PC-3 (cell line): ENCODE measurements at regions not wholly inside any gene's neighbourhood (a gene's known extent, or its start where the extent isn't known, plus 50 kb on each side); places are given as distances from the start of the nearest gene placed in this dataset.

Experiments used
- ATAC-seq: fragments of 200-7000 bp; cut with Tn5 transposase; 2 replicates; pipeline ENCODE4 v1.9.1; 2020; ENCODE audit warnings: mild to moderate bottlenecking, moderate library complexity
- BruUV-seq: library from RNA; stranded (reverse); fragments of 400-500 nt; replicated peaks from 2 replicates; lab custom pipeline; 2021; lab: Mats Ljungman, UMichigan
- CTCF ChIA-PET: fragments of 300-600 bp; sonication (Branson Sonifier 250); formaldehyde crosslinking; loops from one replicate; lab custom pipeline; 2022; ENCODE audit warnings: antibody characterized with exemption; lab: Charles Lee
- POLR2A ChIA-PET: fragments of 300-600 bp; sonication (Branson Sonifier 250); formaldehyde crosslinking; loops from one replicate; lab custom pipeline; 2022; ENCODE audit warnings: antibody characterized with exemption; ENCODE audit not compliant: unreplicated experiment; lab: Charles Lee
- DNase-seq: peaks from one replicate; pipeline ENCODE4 v3.0.0-alpha.2; 2015
- H2AFZ ChIP-seq: fragments of 300-600 bp; sonication (generic); 2 replicates; pipeline ENCODE4 v1.6.0; 2016; ENCODE audit warnings: antibody characterized with exemption, low read length
- H3F3A ChIP-seq: fragments of 300-600 bp; sonication (generic); one replicate; pipeline ENCODE4 v1.6.0; 2017; ENCODE audit warnings: antibody characterized with exemption, low read length, control low read depth, mild to moderate bottlenecking; ENCODE audit not compliant: unreplicated experiment
- H3K27ac ChIP-seq: fragments of 300-600 bp; sonication (generic); 2 replicates; pipeline ENCODE4 v1.5.1; 2016; ENCODE audit warnings: mild to moderate bottlenecking, low read length
- H3K27me3 ChIP-seq: fragments of 300-600 bp; sonication (generic); 2 replicates; pipeline ENCODE4 v1.6.1; 2016; ENCODE audit warnings: low read length, mixed read lengths
- H3K36me3 ChIP-seq: fragments of 300-600 bp; sonication (generic); 2 replicates; pipeline ENCODE4 v1.6.1; 2016; ENCODE audit warnings: low read depth, mixed run types, low read length, mixed read lengths
- H3K4me1 ChIP-seq: fragments of 300-600 bp; sonication (generic); 2 replicates; pipeline ENCODE4 v1.5.1; 2016; ENCODE audit warnings: low read length; ENCODE audit not compliant: insufficient read depth
- H3K4me2 ChIP-seq: fragments of 300-600 bp; sonication (generic); 2 replicates; pipeline ENCODE4 v1.6.0; 2016; ENCODE audit warnings: low read length
- H3K4me3 ChIP-seq: fragments of 300-600 bp; sonication (generic); 2 replicates; pipeline ENCODE4 v1.5.1; 2016; ENCODE audit warnings: mild to moderate bottlenecking, low read length, mixed read lengths
- H3K79me2 ChIP-seq: fragments of 300-600 bp; sonication (generic); 2 replicates; pipeline ENCODE4 v1.6.1; 2017; ENCODE audit warnings: low read length, mixed read lengths
- H3K9ac ChIP-seq: fragments of 300-600 bp; sonication (generic); 2 replicates; pipeline ENCODE4 v1.6.0; 2016; ENCODE audit warnings: mild to moderate bottlenecking, low read length
- H3K9me2 ChIP-seq: fragments of 300-600 bp; sonication (generic); replicated peaks from 2 replicates; pipeline ENCODE4 v1.6.1; 2016; ENCODE audit warnings: mixed run types, low read length, mixed read lengths
- H3K9me3 ChIP-seq: fragments of 300-600 bp; sonication (generic); 2 replicates; pipeline ENCODE4 v1.6.1; 2016; ENCODE audit warnings: low read length, mixed read lengths
- H4K20me1 ChIP-seq: fragments of 300-600 bp; sonication (generic); 2 replicates; pipeline ENCODE4 v1.6.1; 2016; ENCODE audit warnings: low read length, mixed read lengths
- CTCF ChIP-seq: fragments of 300-600 bp; sonication (generic); conservative IDR thresholded peaks from 2 replicates; pipeline ENCODE4 v1.5.1; 2017; ENCODE audit warnings: antibody characterized with exemption, low read depth, mild to moderate bottlenecking, low read length
- EZH2 ChIP-seq: fragments of 300-600 bp; sonication (generic); IDR thresholded peaks from one replicate; pipeline ENCODE4 v1.6.1; 2017; ENCODE audit warnings: antibody characterized with exemption, mild to moderate bottlenecking, low read length; ENCODE audit not compliant: unreplicated experiment
- EZH2phosphoT487 ChIP-seq: fragments of 300-600 bp; sonication (generic); IDR thresholded peaks from 2 replicates; pipeline ENCODE4 v1.6.1; 2018; ENCODE audit warnings: mild to moderate bottlenecking, antibody characterized with exemption, low read length, borderline replicate concordance
- intact Hi-C: fragments of 100-400 bp; cut with micrococcal nuclease; formaldehyde crosslinking; loops from 2 replicates; pipeline ENCODE4 v1.9.0; 2023

GRCh38 chr2:66169076-66169475 is 265.8 kb upstream of the MEIS1 start:
- intact Hi-C loops = no loop called here

GRCh38 chr2:66164470-66164869 is 270.5 kb upstream of the MEIS1 start:
- DNase-seq = no peak
- Histone ChIP-seq H3K4me1 (no peaks in the 10 kb centered on the region), H3K9me2 (no peaks in the 10 kb centered on the region), H3K36me3 (no peaks in the 10 kb centered on the region), H3K79me2 (no peaks in the 10 kb centered on the region), H3K27me3 (peaks cover 29% of the 10 kb centered on the region), H3K27ac (no peak overlapping the region), H4K20me1 (no peaks in the 10 kb centered on the region), H3F3A (no peaks in the 10 kb centered on the region), H3K4me3 (no peak overlapping the region), H2AFZ (no peak overlapping the region), H3K4me2 (no peak overlapping the region), H3K9ac (no peak overlapping the region), H3K9me3 (no peaks in the 10 kb centered on the region)
- ChIA-PET CTCF (no interaction called here), POLR2A (no interaction called here)
- intact Hi-C loops = no loop called here
- BruUV-seq = no TSS peak
- no peak for ATAC-seq
- TF ChIP-seq CTCF = no peak
- no peak for TF ChIP-seq EZH2
- TF ChIP-seq EZH2phosphoT487 = no peak

More at GRCh38 chr2:66169076-66169475, 265.8 kb upstream of the MEIS1 start:
- TF ChIP-seq CTCF (no peak), EZH2 (no peak), EZH2phosphoT487 (no peak)
- no peak overlapping the region for H3K4me2 ChIP-seq
- H3K27ac ChIP-seq = no peak overlapping the region
- H3K9me2 ChIP-seq = no peaks in the 10 kb centered on the region
- no peak overlapping the region for H3K4me3 ChIP-seq
- no TSS peak for BruUV-seq
- no peak overlapping the region for H2AFZ ChIP-seq
- H3K36me3 ChIP-seq = no peaks in the 10 kb centered on the region
- no peaks in the 10 kb centered on the region for H3K9me3 ChIP-seq
- ChIA-PET POLR2A (no interaction called here), CTCF (no interaction called here)
- no peaks in the 10 kb centered on the region for H3F3A ChIP-seq
- peaks cover 55% of the 10 kb centered on the region for H3K27me3 ChIP-seq
- H4K20me1 ChIP-seq = no peaks in the 10 kb centered on the region
- ATAC-seq (no peak), DNase-seq (no peak)
- no peaks in the 10 kb centered on the region for H3K4me1 ChIP-seq
- no peak overlapping the region for H3K9ac ChIP-seq
- H3K79me2 ChIP-seq = no peaks in the 10 kb centered on the region

DNA sequence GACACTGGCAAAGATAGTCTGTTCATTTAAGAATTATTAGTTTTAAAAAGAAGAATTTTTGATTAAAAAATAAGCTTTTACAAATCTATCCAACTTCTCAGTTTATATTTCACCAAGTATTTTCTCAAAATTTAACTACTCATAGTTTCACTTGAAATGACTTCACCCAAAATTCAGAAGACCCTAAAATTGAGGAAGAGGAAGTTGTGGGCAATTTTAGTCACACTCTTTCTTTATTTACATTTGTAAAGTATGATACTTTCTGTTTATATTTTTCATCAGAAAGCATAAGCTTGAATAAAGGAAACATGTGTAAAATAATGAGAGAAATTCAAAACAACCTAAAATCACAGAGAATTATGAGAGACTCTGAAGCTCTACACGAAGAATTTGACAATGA is 278.8 kb upstream of the MEIS1 start:
- peaks cover 8% of the 10 kb centered on the region; the same call in 1 of the 2 replicates for H3K9me3 ChIP-seq
- H3K27me3 ChIP-seq = no peaks in the 10 kb centered on the region
- H3K4me3 ChIP-seq = no peak overlapping the region
- H3K27ac ChIP-seq = no peak overlapping the region
- ChIA-PET POLR2A (no interaction called here), CTCF (no interaction called here)
- H3K9me2 ChIP-seq = no peaks in the 10 kb centered on the region
- BruUV-seq = no TSS peak
- TF ChIP-seq EZH2phosphoT487 (no peak), EZH2 (no peak), CTCF (no peak)
- no peak overlapping the region for H3K4me2 ChIP-seq
- H3K9ac ChIP-seq = no peak overlapping the region
- DNase-seq = no peak
- no peak overlapping the region for H2AFZ ChIP-seq
- intact Hi-C loops = no loop called here
- H3K36me3 ChIP-seq = no peaks in the 10 kb centered on the region
- H3F3A ChIP-seq = no peaks in the 10 kb centered on the region
- no peak for ATAC-seq
- H4K20me1 ChIP-seq = no peaks in the 10 kb centered on the region
- H3K4me1 ChIP-seq = no peaks in the 10 kb centered on the region
- H3K79me2 ChIP-seq = no peaks in the 10 kb centered on the region
